IMR-90 (cell line): ENCODE measurements at regions not wholly inside any gene's neighbourhood (a gene's known extent, or its start where the extent isn't known, plus 50 kb on each side); places are given as distances from the start of the nearest gene placed in this dataset.

Source experiments
- ATAC-seq: fragments of 200-7000 bp; cut with Tn5 transposase; 2 replicates; pipeline ENCODE4 v1.9.1; 2020; ENCODE audit warnings: low read depth, mild to moderate bottlenecking, moderate library complexity
- BruUV-seq: library from RNA; stranded (reverse); fragments of 400-500 nt; replicated peaks from 2 replicates; lab custom pipeline; 2021; lab: Mats Ljungman, UMichigan
- CTCF ChIA-PET: fragments of 300-600 bp; formaldehyde crosslinking; extraction: SDS; loops from one replicate; lab custom pipeline; 2021; ENCODE audit warnings: antibody characterized with exemption; lab: Yijun Ruan, JAX
- POLR2A ChIA-PET: fragments of 300-600 bp; sonication (Branson Sonifier 250); formaldehyde crosslinking; loops from one replicate; lab custom pipeline; 2022; ENCODE audit warnings: antibody characterized with exemption; ENCODE audit not compliant: unreplicated experiment; lab: Charles Lee
- DNase-seq: peaks from one replicate; pipeline ENCODE4 v3.0.0; 2013
- H2AFZ ChIP-seq: replicated peaks from 2 replicates; pipeline ENCODE3; 2013; ENCODE audit warnings: low read length, mild to moderate bottlenecking; ENCODE audit not compliant: poor library complexity
- H2AK5ac ChIP-seq: 2 replicates; pipeline ENCODE4 v1.6.1; 2013; ENCODE audit warnings: low read depth, low read length, inconsistent platforms
- H2AK9ac ChIP-seq: replicated peaks from 2 replicates; pipeline ENCODE3; 2013; ENCODE audit warnings: mild to moderate bottlenecking, low read depth, low read length, moderate library complexity; ENCODE audit not compliant: poor library complexity
- H2BK120ac ChIP-seq: 2 replicates; pipeline ENCODE4 v1.6.1; 2013; ENCODE audit warnings: low read depth, low read length, inconsistent platforms
- H2BK15ac ChIP-seq: 3 replicates; pipeline ENCODE4 v1.6.1; 2013; ENCODE audit warnings: low read depth, low read length, inconsistent platforms
- H2BK20ac ChIP-seq: 2 replicates; pipeline ENCODE4 v1.6.1; 2013; ENCODE audit warnings: low read depth, mild to moderate bottlenecking, inconsistent platforms, low read length, moderate library complexity
- H2BK5ac ChIP-seq: 2 replicates; pipeline ENCODE4 v1.6.1; 2013; ENCODE audit warnings: mild to moderate bottlenecking, low read depth, low read length, inconsistent platforms; ENCODE audit not compliant: poor library complexity, severe bottlenecking
- H3K14ac ChIP-seq: replicated peaks from 2 replicates; pipeline ENCODE4 v1.6.1; 2013; ENCODE audit warnings: low read depth, low read length, inconsistent platforms
- H3K18ac ChIP-seq: 2 replicates; pipeline ENCODE4 v1.6.1; 2013; ENCODE audit warnings: low read depth, low read length, control low read depth
- H3K23ac ChIP-seq: 2 replicates; pipeline ENCODE4 v1.6.1; 2013; ENCODE audit warnings: low read depth, low read length, inconsistent platforms
- H3K27ac ChIP-seq: 2 replicates; pipeline ENCODE4 v1.5.1; 2013; ENCODE audit warnings: mild to moderate bottlenecking, control low read depth, low read length; ENCODE audit not compliant: insufficient read depth
- H3K27me3 ChIP-seq: 2 replicates; pipeline ENCODE4 v1.6.1; 2013; ENCODE audit warnings: low read length; ENCODE audit not compliant: control insufficient read depth, insufficient read depth
- H3K36me3 ChIP-seq: 2 replicates; pipeline ENCODE4 v1.6.1; 2013; ENCODE audit warnings: low read length, mixed read lengths; ENCODE audit not compliant: control insufficient read depth, insufficient read depth
- H3K4ac ChIP-seq: 2 replicates; pipeline ENCODE4 v1.6.1; 2013; ENCODE audit warnings: low read depth, low read length, inconsistent platforms
- H3K4me1 ChIP-seq: 2 replicates; pipeline ENCODE4 v1.6.1; 2013; ENCODE audit warnings: low read length, mixed read lengths; ENCODE audit not compliant: control insufficient read depth, insufficient read depth
- H3K4me2 ChIP-seq: 2 replicates; pipeline ENCODE4 v1.6.1; 2013; ENCODE audit warnings: low read depth, mild to moderate bottlenecking, control low read depth, low read length, moderate library complexity
- H3K4me3 ChIP-seq: 2 replicates; pipeline ENCODE4 v1.5.1; 2013; ENCODE audit warnings: low read depth, mild to moderate bottlenecking, control low read depth, low read length, moderate library complexity; ENCODE audit not compliant: insufficient read depth
- H3K56ac ChIP-seq: 2 replicates; pipeline ENCODE4 v1.6.1; 2013; ENCODE audit warnings: low read length, inconsistent platforms; ENCODE audit not compliant: insufficient read depth; ENCODE audit errors: extremely low read depth
- H3K79me1 ChIP-seq, 2 experiments: 2 replicates each; pipeline ENCODE4 v1.6.1; 2013; ENCODE audit warnings: low read length in 2 of 2, inconsistent platforms in 1 of 2, low read depth in 1 of 2
- H3K9ac ChIP-seq: 2 replicates; pipeline ENCODE4 v1.6.1; 2013; ENCODE audit warnings: low read depth, low read length, control low read depth
- H3K9me1 ChIP-seq: 2 replicates; pipeline ENCODE4 v1.6.1; 2013; ENCODE audit warnings: low read length, inconsistent platforms; ENCODE audit not compliant: insufficient read depth
- H3K9me3 ChIP-seq: 2 replicates; pipeline ENCODE4 v1.6.1; 2013; ENCODE audit warnings: low read length; ENCODE audit not compliant: control insufficient read depth, insufficient read depth
- H4K20me1 ChIP-seq: 2 replicates; pipeline ENCODE4 v1.6.1; 2013; ENCODE audit warnings: low read length, inconsistent platforms; ENCODE audit not compliant: insufficient read depth
- H4K5ac ChIP-seq: 2 replicates; pipeline ENCODE4 v1.6.1; 2013; ENCODE audit warnings: mild to moderate bottlenecking, low read depth, low read length, control low read depth
- H4K8ac ChIP-seq, 2 experiments: 2 replicates each; pipeline ENCODE4 v1.6.1; 2013; ENCODE audit warnings: low read depth in 2 of 2, low read length in 2 of 2, control low read depth in 1 of 2, inconsistent platforms in 1 of 2
- H4K91ac ChIP-seq: 2 replicates; pipeline ENCODE4 v1.6.1; 2013; ENCODE audit warnings: low read depth, low read length, inconsistent platforms; ENCODE audit not compliant: insufficient read depth
- CHD1 ChIP-seq: IDR thresholded peaks from 2 replicates; pipeline ENCODE4 v1.6.1; 2012; ENCODE audit warnings: low read depth, low read length, improper control_type of control experiment
- CTCF ChIP-seq: conservative IDR thresholded peaks from 2 replicates; pipeline ENCODE4 v1.5.1; 2012; ENCODE audit warnings: mild to moderate bottlenecking, low read depth, low read length, improper control_type of control experiment
- ELK1 ChIP-seq: fragments of 150-350 bp; IDR thresholded peaks from 2 replicates; pipeline ENCODE4 v1.6.1; 2016; ENCODE audit warnings: low read depth, mild to moderate bottlenecking, low read length, moderate library complexity, borderline replicate concordance
- MAFK ChIP-seq: IDR thresholded peaks from 2 replicates; pipeline ENCODE4 v1.6.1; 2012; ENCODE audit warnings: low read depth, low read length, improper control_type of control experiment
- RAD21 ChIP-seq: IDR thresholded peaks from 2 replicates; pipeline ENCODE4 v1.6.1; 2012; ENCODE audit warnings: low read length, improper control_type of control experiment
- RFX5 ChIP-seq: IDR thresholded peaks from 2 replicates; pipeline ENCODE4 v1.8.0; 2012; ENCODE audit warnings: low read depth, mild to moderate bottlenecking, low read length, moderate library complexity
- dilution Hi-C: fragments of 300-500 bp; cut with HindIII; formaldehyde crosslinking; loops from one replicate; pipeline ENCODE4 v1.14.3; 2018; ENCODE audit warnings: low sequenced_read_pairs; ENCODE audit not compliant: unreplicated experiment
- in situ Hi-C: fragments of 300-500 bp; cut with MboI; formaldehyde crosslinking; loops from 3 replicates; pipeline ENCODE4 v1.14.3; 2019; ENCODE audit warnings: low sequenced_read_pairs, inconsistent platforms, mixed read lengths
- intact Hi-C: fragments of 100-400 bp; cut with micrococcal nuclease; formaldehyde crosslinking; loops from 2 replicates; pipeline ENCODE4 v1.10.0; 2022

- Histone ChIP-seq H4K5ac (no peak overlapping the region), H2BK120ac (no peak overlapping the region), H3K4ac (no peak overlapping the region), H4K91ac (no peak overlapping the region), H3K36me3 (no peaks in the 10 kb centered on the region), H2AK5ac (no peak overlapping the region), H2BK15ac (no peak overlapping the region), H3K4me2 (no peak overlapping the region), H3K27me3 (no peaks in the 10 kb centered on the region), H3K9ac (no peak overlapping the region), H3K14ac (no peak overlapping the region), H2AFZ (no peak overlapping the region), H4K20me1 (no peaks in the 10 kb centered on the region), H4K8ac (no peak overlapping the region), H3K4me1 (no peaks in the 10 kb centered on the region), H3K4me3 (no peak overlapping the region), H3K9me1 (no peaks in the 10 kb centered on the region), H3K9me3 (peaks cover 2% of the 10 kb centered on the region; the same call in 1 of the 2 replicates), H3K27ac (no peak overlapping the region), H3K56ac (no peak overlapping the region), H2AK9ac (no peak overlapping the region), H3K23ac (no peak overlapping the region), H3K18ac (no peak overlapping the region), H2BK5ac (no peak overlapping the region), H3K79me1 (no peaks in the 10 kb centered on the region), H2BK20ac (no peak overlapping the region)
- dilution Hi-C loops = no loop called here
- no TSS peak for BruUV-seq
- TF ChIP-seq MAFK (no peak), ELK1 (no peak), RFX5 (no peak), CHD1 (no peak), RAD21 (no peak), CTCF (no peak)
- ATAC-seq (no peak), DNase-seq (no peak)
- POLR2A ChIA-PET = no interaction called here
- in situ Hi-C loops = no loop called here
- intact Hi-C loops = no loop called here
- CTCF ChIA-PET = no interaction called here
Observed at GRCh38 chr2:17084877-17085276, 419.2 kb upstream of the CYRIA start.
